MM.1S (cell line): ENCODE measurements at regions not wholly inside any gene's neighbourhood (a gene's known extent, or its start where the extent isn't known, plus 50 kb on each side); places are given as distances from the start of the nearest gene placed in this dataset.
"Not testable (repeated sequence)": the region's sequence is repeated elsewhere in the genome, so short reads cannot be mapped to it uniquely, and the experiment has no call there.

Experiments used
- DNase-seq: peaks from one replicate; pipeline ENCODE4 v3.0.0-alpha.2; 2015
- H2AFZ ChIP-seq: fragments of 300-600 bp; sonication (generic); 2 replicates; pipeline ENCODE4 v1.6.0; 2016; ENCODE audit warnings: antibody characterized with exemption, low read length
- H3F3A ChIP-seq: fragments of 300-600 bp; sonication (generic); 2 replicates; pipeline ENCODE4 v1.6.1; 2016; ENCODE audit warnings: mild to moderate bottlenecking, antibody characterized with exemption, low read length, moderate library complexity, mixed read lengths; ENCODE audit not compliant: insufficient read depth
- H3K27ac ChIP-seq: fragments of 300-600 bp; sonication (generic); 2 replicates; pipeline ENCODE4 v1.5.1; 2016; ENCODE audit warnings: mild to moderate bottlenecking, low read length
- H3K27me3 ChIP-seq: fragments of 300-600 bp; sonication (generic); replicated peaks from 2 replicates; pipeline ENCODE4 v1.6.0; 2016; ENCODE audit warnings: low read length; ENCODE audit not compliant: insufficient read depth
- H3K36me3 ChIP-seq: fragments of 300-600 bp; sonication (generic); replicated peaks from 2 replicates; pipeline ENCODE4 v1.6.1; 2016; ENCODE audit warnings: mild to moderate bottlenecking, low read length, mixed read lengths; ENCODE audit not compliant: insufficient read depth
- H3K4me1 ChIP-seq: fragments of 300-600 bp; sonication (generic); 2 replicates; pipeline ENCODE4 v1.6.1; 2016; ENCODE audit warnings: low read length, mixed read lengths
- H3K4me2 ChIP-seq: fragments of 300-600 bp; sonication (generic); 2 replicates; pipeline ENCODE4 v1.6.0; 2016; ENCODE audit warnings: low read depth, low read length
- H3K4me3 ChIP-seq: fragments of 300-600 bp; sonication (generic); 2 replicates; pipeline ENCODE4 v1.5.1; 2016; ENCODE audit warnings: low read length, mixed read lengths
- H3K79me2 ChIP-seq: fragments of 300-600 bp; sonication (generic); 2 replicates; pipeline ENCODE4 v1.6.1; 2016; ENCODE audit warnings: mixed run types, low read length, mixed read lengths
- H3K9ac ChIP-seq: fragments of 300-600 bp; sonication (generic); 2 replicates; pipeline ENCODE4 v1.6.1; 2016; ENCODE audit warnings: low read length, mixed read lengths
- H3K9me2 ChIP-seq: fragments of 300-600 bp; sonication (generic); replicated peaks from 2 replicates; pipeline ENCODE4 v1.6.1; 2016; ENCODE audit warnings: mild to moderate bottlenecking, low read length, mixed read lengths; ENCODE audit not compliant: insufficient read depth
- H3K9me3 ChIP-seq: fragments of 300-600 bp; sonication (generic); replicated peaks from 2 replicates; pipeline ENCODE4 v1.6.1; 2016; ENCODE audit warnings: mild to moderate bottlenecking, low read length, mixed read lengths; ENCODE audit not compliant: insufficient read depth
- H4K20me1 ChIP-seq: fragments of 300-600 bp; sonication (generic); 2 replicates; pipeline ENCODE4 v1.6.1; 2016; ENCODE audit warnings: mild to moderate bottlenecking, low read length, moderate library complexity, mixed read lengths; ENCODE audit not compliant: insufficient read depth
- CTCF ChIP-seq: fragments of 300-600 bp; sonication (generic); IDR thresholded peaks from 2 replicates; pipeline ENCODE4 v1.5.1; 2016; ENCODE audit warnings: antibody characterized with exemption, low read length, mixed read lengths
- EZH2 ChIP-seq: fragments of 300-600 bp; sonication (generic); optimal IDR thresholded peaks from 2 replicates; pipeline ENCODE3; 2017; ENCODE audit warnings: low read depth, mild to moderate bottlenecking, antibody characterized with exemption, low read length, mixed read lengths
- EZH2phosphoT487 ChIP-seq: fragments of 300-600 bp; sonication (generic); IDR thresholded peaks from 2 replicates; pipeline ENCODE4 v1.6.1; 2018; ENCODE audit warnings: antibody characterized with exemption, low read length

DNA sequence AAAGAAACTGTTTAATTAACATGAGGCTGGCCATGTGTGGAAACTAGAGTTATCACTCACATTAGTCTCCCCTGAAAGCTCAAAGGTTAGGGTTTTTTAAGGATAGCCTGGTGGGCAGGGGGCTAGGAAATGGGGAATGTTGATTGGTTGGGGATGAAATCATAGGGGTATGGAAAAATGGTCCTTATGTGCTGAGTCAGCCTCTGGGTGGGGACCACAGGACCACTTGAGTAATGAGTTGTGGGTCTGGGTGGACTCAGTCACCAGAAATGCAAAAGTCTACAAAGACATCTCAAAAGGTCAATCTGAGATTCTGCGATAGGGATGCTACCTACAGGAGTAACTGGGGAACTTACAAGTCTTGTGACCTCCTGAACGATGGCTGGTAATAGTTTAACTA lies 362.8 kb downstream of the DMAC1 start:
- TF ChIP-seq EZH2 (no peak), EZH2phosphoT487 (no peak), CTCF (no peak)
- Histone ChIP-seq H3K27ac (no peak overlapping the region), H2AFZ (no peak overlapping the region), H3K4me1 (no peaks in the 10 kb centered on the region), H3K4me3 (no peak overlapping the region), H3K9me2 (no peaks in the 10 kb centered on the region), H3K79me2 (no peaks in the 10 kb centered on the region), H3F3A (no peaks in the 10 kb centered on the region), H3K4me2 (no peak overlapping the region), H3K27me3 (no peaks in the 10 kb centered on the region), H3K9me3 (no peaks in the 10 kb centered on the region), H3K36me3 (no peaks in the 10 kb centered on the region), H4K20me1 (no peaks in the 10 kb centered on the region), H3K9ac (no peak overlapping the region)
- DNase-seq = no peak

DNA sequence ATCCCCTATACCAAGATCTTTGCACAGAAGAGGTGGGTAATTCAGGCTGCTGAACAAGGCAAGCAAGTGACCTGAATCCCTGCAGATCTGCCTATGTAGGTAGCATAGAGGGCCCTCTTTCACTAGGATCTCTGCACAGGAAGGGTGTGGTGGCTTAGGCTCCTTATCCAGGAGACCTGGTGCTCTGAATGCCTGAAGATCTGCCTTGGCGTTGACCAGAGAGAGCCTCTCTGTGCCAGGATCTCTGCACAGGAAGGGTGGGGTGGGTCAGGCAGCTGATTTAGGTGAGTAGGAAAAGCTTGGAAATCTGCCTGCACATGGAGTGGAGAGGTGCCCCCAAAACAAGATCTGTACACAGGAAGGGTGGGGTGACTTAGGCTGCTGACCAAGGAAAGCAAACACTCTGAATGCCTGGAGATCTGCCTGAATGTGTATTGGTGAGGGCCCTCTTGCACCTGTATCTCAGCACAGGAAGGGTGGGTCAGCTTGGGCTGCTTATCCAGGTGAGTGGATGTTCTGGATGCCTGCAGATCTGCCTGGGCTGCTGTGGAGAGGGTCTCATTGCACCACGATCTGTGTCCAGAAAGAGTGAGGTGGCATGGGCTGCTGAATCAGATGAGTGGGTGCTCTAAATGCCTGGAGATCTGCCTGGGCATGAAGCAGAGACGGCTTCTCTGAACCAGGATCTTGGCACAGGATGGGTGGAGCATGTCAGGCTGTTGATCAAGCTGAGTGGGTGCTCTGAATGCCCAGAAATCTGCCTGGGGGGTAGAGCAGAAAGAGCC lies 365.9 kb downstream of the DMAC1 start:
- Histone ChIP-seq H2AFZ (no peak overlapping the region), H3F3A (no peaks in the 10 kb centered on the region), H3K79me2 (no peaks in the 10 kb centered on the region), H3K9me2 (no peaks in the 10 kb centered on the region), H3K4me1 (no peaks in the 10 kb centered on the region), H4K20me1 (no peaks in the 10 kb centered on the region), H3K27me3 (no peaks in the 10 kb centered on the region), H3K4me3 (no peak overlapping the region), H3K27ac (no peak overlapping the region), H3K4me2 (no peak overlapping the region), H3K9me3 (no peaks in the 10 kb centered on the region), H3K36me3 (no peaks in the 10 kb centered on the region), H3K9ac (no peak overlapping the region)
- no peak for DNase-seq
- no peak for TF ChIP-seq EZH2
- TF ChIP-seq CTCF = no peak
- TF ChIP-seq EZH2phosphoT487 = no peak

- no peak overlapping the region for H2AFZ ChIP-seq
- no peaks in the 10 kb centered on the region for H3K9me2 ChIP-seq
- H3K36me3 ChIP-seq = no peaks in the 10 kb centered on the region
- no peaks in the 10 kb centered on the region for H3K4me1 ChIP-seq
- H3K27me3 ChIP-seq = no peaks in the 10 kb centered on the region
- H3K4me2 ChIP-seq = no peak overlapping the region
- H4K20me1 ChIP-seq = no peaks in the 10 kb centered on the region
- H3K9ac ChIP-seq = no peak overlapping the region
- H3K27ac ChIP-seq = no peak overlapping the region
- no peak for TF ChIP-seq EZH2phosphoT487
- no peak for TF ChIP-seq EZH2
- TF ChIP-seq CTCF = no peak
- no peaks in the 10 kb centered on the region for H3F3A ChIP-seq
- H3K79me2 ChIP-seq = no peaks in the 10 kb centered on the region
- no peaks in the 10 kb centered on the region for H3K9me3 ChIP-seq
- H3K4me3 ChIP-seq = no peak overlapping the region
- no peak for DNase-seq
These were observed 366.6 kb downstream of the DMAC1 start for GRCh38 chr9:7432989-7433388.

- not testable (repeated sequence) for H3K27me3 ChIP-seq, H3K4me3 ChIP-seq, H3K9ac ChIP-seq, DNase-seq, H3K4me1 ChIP-seq, H3F3A ChIP-seq, H3K9me2 ChIP-seq, H4K20me1 ChIP-seq, H3K27ac ChIP-seq, H3K36me3 ChIP-seq, H3K9me3 ChIP-seq, H2AFZ ChIP-seq, H3K4me2 ChIP-seq, H3K79me2 ChIP-seq
These were observed 382.2 kb downstream of the DMAC1 start for GRCh38 chr9:7417397-7417796.
